Tibial nerve (tissue), 3 donors: ENCODE measurements at regions not wholly inside any gene's neighbourhood (a gene's known extent, or its start where the extent isn't known, plus 50 kb on each side); places are given as distances from the start of the nearest gene placed in this dataset.

Experiments used
- CTCF ChIP-seq, 5 experiments: fragments of 200-600 bp in 3 of 5; fragments of 450-650 bp in 2 of 5; sonication (generic) in 3 of 5; IDR thresholded peaks; one replicate each; pipeline ENCODE4 v1.5.1; 2016 to 2019; ENCODE audit warnings: antibody characterized with exemption in 5 of 5, mild to moderate bottlenecking in 3 of 5, moderate library complexity in 2 of 5
- POLR2A ChIP-seq, 2 donors: fragments of 450-650 bp; IDR thresholded peaks; one replicate each; pipeline ENCODE4 v1.6.1; 2017; ENCODE audit warnings: antibody characterized with exemption in 2 of 2, mild to moderate bottlenecking in 2 of 2, moderate library complexity in 2 of 2

- TF ChIP-seq POLR2A (IDR thresholded peaks at IDR 0.05): no peak
- no peak for TF ChIP-seq CTCF (IDR thresholded peaks at IDR 0.05)
Measured at GRCh38 chr2:21787941-21788340, 664.2 kb downstream of the TDRD15 start.
